GM20000 (cell line): ENCODE measurements at regions not wholly inside any gene's neighbourhood (a gene's known extent, or its start where the extent isn't known, plus 50 kb on each side); places are given as distances from the start of the nearest gene placed in this dataset.
"Not testable (repeated sequence)": the region's sequence is repeated elsewhere in the genome, so short reads cannot be mapped to it uniquely, and the experiment has no call there.

Source experiments
- DNase-seq: peaks from one replicate; pipeline ENCODE4 v3.0.0; 2012; ENCODE audit warnings: low spot score
- CTCF ChIP-seq: IDR thresholded peaks from 2 replicates; pipeline ENCODE4 v1.5.1; 2012; ENCODE audit warnings: mild to moderate bottlenecking, control low read depth; ENCODE audit errors: extremely low read depth, missing control alignments

GRCh38 chr14:25308244-25308643 is 258.3 kb upstream of the STXBP6 start:
- DNase-seq, result no peak
- no peak for TF ChIP-seq CTCF

- no peak for DNase-seq
- TF ChIP-seq CTCF, result no peak
Measured at GRCh38 chr14:25303934-25304333, 254.0 kb upstream of the STXBP6 start.

GRCh38 chr14:25298238-25298637 is 248.3 kb upstream of the STXBP6 start:
- no peak for TF ChIP-seq CTCF
- no peak for DNase-seq

- DNase-seq, result not testable (repeated sequence)
Measured at GRCh38 chr14:25290154-25290553, 240.2 kb upstream of the STXBP6 start.

GRCh38 chr14:25274529-25274928 is 224.6 kb upstream of the STXBP6 start:
- no peak for TF ChIP-seq CTCF
- DNase-seq, result no peak

GRCh38 chr14:25267186-25267585 is 217.2 kb upstream of the STXBP6 start:
- DNase-seq, result no peak
- TF ChIP-seq CTCF, result no peak

GRCh38 chr14:25259470-25259869 is 209.5 kb upstream of the STXBP6 start:
- no peak for DNase-seq
- TF ChIP-seq CTCF, result no peak

- TF ChIP-seq CTCF, result no peak
- DNase-seq, result no peak
Measured at GRCh38 chr14:25252793-25253192, 202.8 kb upstream of the STXBP6 start.
